HG02884 (cell line): ENCODE measurements at regions not wholly inside any gene's neighbourhood (a gene's known extent, or its start where the extent isn't known, plus 50 kb on each side); places are given as distances from the start of the nearest gene placed in this dataset.

ENCODE experiments used
- ATAC-seq: cut with Tn5 transposase; IDR thresholded peaks from one replicate; pipeline ENCODE4 v1.9.1; 2021; ENCODE audit warnings: mild to moderate bottlenecking, moderate library complexity; ENCODE audit not compliant: unreplicated experiment

- no peak for ATAC-seq
These were observed 375.6 kb upstream of the SMIM31 start for GRCh38 chr4:164378361-164378760.

GRCh38 chr4:164379694-164380093, 374.2 kb upstream of the SMIM31 start:
- no peak for ATAC-seq

- ATAC-seq, result no peak
These were observed 372.1 kb upstream of the SMIM31 start for GRCh38 chr4:164381859-164382258.

DNA sequence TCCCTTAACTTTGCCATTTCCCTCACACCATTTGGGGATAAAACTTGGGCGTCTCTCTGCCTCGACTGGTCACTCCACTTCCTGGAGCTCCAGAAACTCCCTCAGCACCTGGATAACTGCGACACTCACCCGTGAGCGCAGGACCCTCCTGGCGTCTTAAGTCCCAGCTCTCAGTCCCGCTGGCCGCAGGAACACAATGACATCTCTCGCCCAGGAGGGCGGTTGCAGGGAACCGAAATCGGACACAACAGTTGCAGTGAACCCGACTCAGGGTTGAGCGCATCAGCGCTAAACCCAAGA, 370.9 kb upstream of the SMIM31 start:
- ATAC-seq, result no peak

- ATAC-seq, result no peak
These were observed 370.3 kb upstream of the SMIM31 start for GRCh38 chr4:164383358-164384220.

DNA sequence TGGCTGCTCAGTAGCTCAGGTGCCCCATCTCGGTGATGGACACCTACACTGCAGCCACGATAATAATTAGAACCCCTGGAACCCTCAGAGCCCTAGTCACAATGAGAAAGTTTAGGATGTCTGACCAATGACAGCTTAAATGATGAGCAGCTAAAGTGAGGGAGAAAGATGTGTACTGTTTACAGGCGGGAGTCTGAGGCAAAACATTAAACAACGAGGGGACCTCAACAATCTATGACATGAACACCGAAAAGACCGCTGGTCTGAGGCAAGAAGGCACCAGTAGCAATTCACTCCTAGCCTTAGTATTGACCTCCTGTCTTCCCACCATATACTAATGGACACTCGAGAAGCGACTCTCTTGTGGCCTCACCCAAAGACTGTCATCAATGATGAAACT, 369.5 kb upstream of the SMIM31 start:
- no peak for ATAC-seq

- ATAC-seq, result no peak
These were observed 357.5 kb upstream of the SMIM31 start for GRCh38 chr4:164396439-164396838.

DNA sequence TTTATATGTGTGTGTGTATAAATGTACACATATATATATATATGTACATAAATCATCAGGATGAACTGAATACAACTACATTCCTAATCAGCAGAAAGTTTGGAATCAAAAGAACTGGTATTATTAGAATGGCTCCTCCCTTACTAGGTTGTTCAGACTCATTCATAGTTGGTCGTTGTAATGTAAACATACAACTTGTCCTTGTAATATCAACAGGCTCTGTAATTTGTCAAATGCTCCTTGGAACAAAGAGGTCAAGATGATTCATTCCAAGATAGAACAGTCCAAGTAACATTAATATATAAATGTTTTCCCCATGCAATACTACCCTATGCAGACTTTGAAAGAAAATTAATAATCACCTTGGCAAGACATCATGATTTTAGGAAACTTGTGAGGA, 351.4 kb upstream of the SMIM31 start:
- ATAC-seq, result no peak

GRCh38 chr4:164405774-164406173, 348.2 kb upstream of the SMIM31 start:
- no peak for ATAC-seq

DNA sequence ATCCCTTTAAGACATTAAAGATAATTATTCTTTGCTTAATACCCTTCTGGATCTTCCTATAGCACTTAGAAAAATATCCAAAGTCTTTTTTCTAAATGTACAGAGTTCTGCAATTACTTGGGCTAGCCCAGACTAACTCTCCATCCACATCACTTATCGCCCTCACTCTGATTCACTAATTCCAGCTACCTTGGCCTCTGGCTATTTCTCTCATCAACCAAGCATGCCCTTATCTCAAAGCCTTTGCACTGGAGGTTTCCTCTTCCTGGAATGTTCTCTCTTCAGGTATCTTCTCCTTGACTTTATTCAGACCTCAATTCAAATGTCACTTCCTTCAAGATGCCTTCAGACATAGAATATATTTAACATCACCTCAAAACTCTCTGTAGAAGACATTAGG, 345.1 kb upstream of the SMIM31 start:
- no peak for ATAC-seq

- ATAC-seq, result no peak
These were observed 343.5 kb upstream of the SMIM31 start for GRCh38 chr4:164410401-164410800.

GRCh38 chr4:164412246-164412645, 341.7 kb upstream of the SMIM31 start:
- no peak for ATAC-seq

GRCh38 chr4:164413743-164414142, 340.2 kb upstream of the SMIM31 start:
- no peak for ATAC-seq

DNA sequence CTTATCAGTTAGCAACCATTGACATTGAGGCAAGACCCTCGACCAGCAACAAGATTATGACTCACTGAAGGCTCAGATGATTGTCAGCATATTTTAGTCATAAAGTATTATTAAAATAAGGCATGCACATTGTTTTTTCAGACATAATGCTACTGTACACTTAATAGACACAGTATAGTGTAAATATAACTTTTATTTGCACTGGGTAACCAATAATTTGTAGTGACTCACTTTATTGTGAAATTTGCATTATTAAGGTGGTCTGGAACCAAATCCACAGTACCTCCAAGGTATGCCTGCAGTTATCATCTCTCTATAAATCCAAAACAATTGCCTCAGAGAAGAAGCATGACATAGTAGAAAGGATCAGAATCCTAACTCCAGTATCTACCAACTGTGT, 330.1 kb upstream of the SMIM31 start:
- no peak for ATAC-seq

DNA sequence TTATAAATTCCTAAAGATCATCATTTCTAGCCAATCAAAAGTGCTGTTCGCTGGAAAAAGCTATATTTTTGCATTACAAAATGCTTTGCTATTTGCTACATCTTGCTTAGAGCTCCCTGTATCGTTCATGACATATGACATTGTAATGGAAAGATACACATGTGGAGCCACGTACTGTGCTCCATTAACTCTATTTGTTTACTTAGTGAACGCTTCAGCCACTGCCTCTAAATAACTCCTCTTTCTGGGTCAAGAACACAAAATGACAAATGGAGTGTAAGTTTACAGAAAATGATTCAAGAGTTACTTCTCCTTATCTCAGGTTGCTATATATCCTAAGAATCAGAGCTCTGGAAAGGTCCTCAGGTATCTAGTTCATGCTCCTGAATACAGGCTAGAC, 329.1 kb upstream of the SMIM31 start:
- ATAC-seq, result no peak

DNA sequence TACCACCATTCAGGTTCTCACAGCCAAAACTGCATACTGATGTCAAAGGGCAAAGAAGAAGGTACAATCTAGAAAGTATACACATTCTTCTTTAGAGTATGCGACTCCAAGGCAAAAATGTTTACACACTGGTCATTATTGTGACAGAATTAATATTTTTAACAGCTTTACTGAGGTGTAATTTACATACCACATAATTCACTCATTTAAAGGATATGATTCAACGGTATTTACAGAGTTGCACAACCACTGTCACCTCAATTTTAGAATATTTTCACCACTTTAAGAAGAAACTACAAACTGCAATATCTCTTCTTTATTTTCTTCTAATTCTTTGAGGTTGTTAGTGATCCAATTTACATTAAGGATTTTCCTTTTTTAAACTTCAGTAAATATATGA, 325.4 kb upstream of the SMIM31 start:
- no peak for ATAC-seq

DNA sequence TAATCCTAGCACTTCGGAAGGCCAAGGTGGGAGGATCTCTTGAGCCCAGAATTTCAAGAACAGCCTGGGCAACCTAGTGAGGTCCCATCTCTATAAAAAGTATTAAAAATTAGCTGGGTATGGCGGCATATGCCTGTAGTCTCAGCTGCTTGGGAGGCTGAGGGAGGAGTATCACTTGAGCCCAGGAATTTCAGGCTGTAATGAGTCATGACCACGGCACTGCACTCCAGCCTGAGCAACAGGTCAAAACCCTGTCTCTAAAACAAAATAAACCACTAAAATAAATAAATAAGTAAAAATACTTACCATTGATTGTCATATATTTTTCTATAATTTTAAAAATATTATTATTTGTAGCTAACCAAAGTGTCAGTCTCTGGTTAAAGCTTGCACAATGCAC, 315.6 kb upstream of the SMIM31 start:
- ATAC-seq, result no peak

GRCh38 chr4:164439037-164439436, 314.9 kb upstream of the SMIM31 start:
- no peak for ATAC-seq

DNA sequence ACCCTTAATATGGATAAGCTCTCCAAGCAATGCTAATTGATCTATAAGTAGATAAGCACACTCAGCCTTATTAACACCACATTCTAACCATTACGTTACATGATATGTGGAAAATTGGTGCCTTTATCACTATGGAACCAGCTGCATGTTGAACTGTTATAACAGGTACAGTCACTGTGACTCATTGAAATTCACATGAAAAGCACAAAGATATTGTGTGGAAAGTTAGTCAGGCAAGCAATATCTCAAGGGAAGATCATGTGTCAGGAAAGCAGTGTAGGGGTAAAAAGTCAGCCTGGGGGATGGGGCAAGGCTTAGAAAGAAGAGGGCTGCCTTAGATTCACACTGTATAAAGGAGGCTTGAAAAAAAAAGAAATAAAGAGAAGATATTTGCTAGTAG, 313.7 kb upstream of the SMIM31 start:
- no peak for ATAC-seq

GRCh38 chr4:164441109-164441508, 312.8 kb upstream of the SMIM31 start:
- ATAC-seq, result no peak

- no peak for ATAC-seq
These were observed 311.8 kb upstream of the SMIM31 start for GRCh38 chr4:164442180-164442579.

- ATAC-seq, result no peak
These were observed 307.4 kb upstream of the SMIM31 start for GRCh38 chr4:164446516-164446915.

GRCh38 chr4:164461901-164462300, 292.0 kb upstream of the SMIM31 start:
- no peak for ATAC-seq
